Non-pigmented ciliary epithelial cell (primary cell): ENCODE measurements at regions not wholly inside any gene's neighbourhood (a gene's known extent, or its start where the extent isn't known, plus 50 kb on each side); places are given as distances from the start of the nearest gene placed in this dataset.

ENCODE experiments used
- DNase-seq: peaks from one replicate; pipeline ENCODE4 v3.0.0-alpha.2; 2010; ENCODE audit warnings: low read depth

- DNase-seq, result no peak
Observed at GRCh38 chr2:196587056-196587455, 52.5 kb upstream of the CCDC150 start.

GRCh38 chr2:196587739-196588138 is 51.8 kb upstream of the CCDC150 start:
- DNase-seq, result no peak

GRCh38 chr2:196589419-196589818 is 50.1 kb upstream of the CCDC150 start:
- no peak for DNase-seq
